ENCODE measurements at regions not wholly inside any gene's neighbourhood (a gene's known extent, or its start where the extent isn't known, plus 50 kb on each side); places are given as distances from the start of the nearest gene placed in this dataset.

GRCh38 chr13:59230484-59231264, 933.1 kb downstream of the DIAPH3 start:
- H3K36me3 Mint-ChIP-seq (ENCODE audit: low read depth), result no peaks in the 10 kb centered on the region
- intact Hi-C loops (cut with micrococcal nuclease), result no loop called here
- peaks cover 4% of the 10 kb centered on the region for H3K9me3 Mint-ChIP-seq
- no peak for DNase-seq (ENCODE audit: low spot score)
- H3K27me3 Mint-ChIP-seq (ENCODE audit: low read depth), result no peaks in the 10 kb centered on the region
- no peak overlapping the region for H3K27ac Mint-ChIP-seq
- H3K4me1 Mint-ChIP-seq (ENCODE audit: low read depth), result peaks cover 4% of the 10 kb centered on the region
- no peak overlapping the region for H3K4me3 Mint-ChIP-seq (ENCODE audit: low read depth)

- Mint-ChIP-seq H3K36me3 (ENCODE audit: low read depth) (no peaks in the 10 kb centered on the region), H3K4me3 (ENCODE audit: low read depth) (no peak overlapping the region), H3K9me3 (peaks cover under 1% of the 10 kb centered on the region), H3K4me1 (ENCODE audit: low read depth) (no peaks in the 10 kb centered on the region), H3K27ac (no peak overlapping the region), H3K27me3 (ENCODE audit: low read depth) (no peaks in the 10 kb centered on the region)
- no peak for DNase-seq (ENCODE audit: low spot score)
- intact Hi-C loops (cut with micrococcal nuclease), result no loop called here
Observed at GRCh38 chr13:59236309-59236919, 927.3 kb downstream of the DIAPH3 start.

GRCh38 chr13:59236944-59237343, 926.8 kb downstream of the DIAPH3 start:
- intact Hi-C loops (cut with micrococcal nuclease), result no loop called here
- no peaks in the 10 kb centered on the region for H3K36me3 Mint-ChIP-seq (ENCODE audit: low read depth)

GRCh38 chr13:59247171-59247570, 916.6 kb downstream of the DIAPH3 start:
- Mint-ChIP-seq H3K4me3 (ENCODE audit: low read depth) (no peak overlapping the region), H3K4me1 (ENCODE audit: low read depth) (no peaks in the 10 kb centered on the region), H3K9me3 (no peaks in the 10 kb centered on the region), H3K36me3 (ENCODE audit: low read depth) (no peaks in the 10 kb centered on the region), H3K27me3 (ENCODE audit: low read depth) (no peaks in the 10 kb centered on the region), H3K27ac (no peak overlapping the region)
- DNase-seq (ENCODE audit: low spot score), result no peak
- intact Hi-C loops (cut with micrococcal nuclease), result no loop called here

More at GRCh38 chr13:59236944-59237343, 926.8 kb downstream of the DIAPH3 start:
- H3K27ac Mint-ChIP-seq, result no peak overlapping the region
- H3K9me3 Mint-ChIP-seq, result no peaks in the 10 kb centered on the region
- no peaks in the 10 kb centered on the region for H3K27me3 Mint-ChIP-seq (ENCODE audit: low read depth)
- DNase-seq (ENCODE audit: low spot score), result no peak
- no peak overlapping the region for H3K4me3 Mint-ChIP-seq (ENCODE audit: low read depth)
- no peaks in the 10 kb centered on the region for H3K4me1 Mint-ChIP-seq (ENCODE audit: low read depth)

GRCh38 chr13:59250336-59251189, 913.2 kb downstream of the DIAPH3 start:
- no peaks in the 10 kb centered on the region for H3K4me1 Mint-ChIP-seq (ENCODE audit: low read depth)
- no peaks in the 10 kb centered on the region for H3K27me3 Mint-ChIP-seq (ENCODE audit: low read depth)
- no peak overlapping the region for H3K4me3 Mint-ChIP-seq (ENCODE audit: low read depth)
- no peak overlapping the region for H3K27ac Mint-ChIP-seq
- H3K36me3 Mint-ChIP-seq (ENCODE audit: low read depth), result no peaks in the 10 kb centered on the region
- H3K9me3 Mint-ChIP-seq, result no peaks in the 10 kb centered on the region
- DNase-seq (ENCODE audit: low spot score), result no peak
- intact Hi-C loops (cut with micrococcal nuclease), result no loop called here

GRCh38 chr13:59259165-59260000, 904.3 kb downstream of the DIAPH3 start:
- no peaks in the 10 kb centered on the region for H3K9me3 Mint-ChIP-seq
- no peaks in the 10 kb centered on the region for H3K36me3 Mint-ChIP-seq (ENCODE audit: low read depth)
- no peak overlapping the region for H3K4me3 Mint-ChIP-seq (ENCODE audit: low read depth)
- no peak for DNase-seq (ENCODE audit: low spot score)
- H3K27me3 Mint-ChIP-seq (ENCODE audit: low read depth), result no peaks in the 10 kb centered on the region
- no peaks in the 10 kb centered on the region for H3K4me1 Mint-ChIP-seq (ENCODE audit: low read depth)
- no peak overlapping the region for H3K27ac Mint-ChIP-seq
- intact Hi-C loops (cut with micrococcal nuclease), result no loop called here

- Mint-ChIP-seq H3K36me3 (ENCODE audit: low read depth) (no peaks in the 10 kb centered on the region), H3K4me3 (ENCODE audit: low read depth) (no peak overlapping the region), H3K27ac (no peak overlapping the region), H3K9me3 (no peaks in the 10 kb centered on the region), H3K27me3 (ENCODE audit: low read depth) (no peaks in the 10 kb centered on the region), H3K4me1 (ENCODE audit: low read depth) (no peaks in the 10 kb centered on the region)
- DNase-seq (ENCODE audit: low spot score), result no peak
- intact Hi-C loops (cut with micrococcal nuclease), result no loop called here
Observed at GRCh38 chr13:59261928-59262488, 901.7 kb downstream of the DIAPH3 start.

- no peaks in the 10 kb centered on the region for H3K27me3 Mint-ChIP-seq (ENCODE audit: low read depth)
- H3K4me3 Mint-ChIP-seq (ENCODE audit: low read depth), result no peak overlapping the region
- H3K36me3 Mint-ChIP-seq (ENCODE audit: low read depth), result no peaks in the 10 kb centered on the region
- no peak overlapping the region for H3K27ac Mint-ChIP-seq
- intact Hi-C loops (cut with micrococcal nuclease), result no loop called here
- no peaks in the 10 kb centered on the region for H3K4me1 Mint-ChIP-seq (ENCODE audit: low read depth)
- H3K9me3 Mint-ChIP-seq, result no peaks in the 10 kb centered on the region
- DNase-seq (ENCODE audit: low spot score), result no peak
Observed at GRCh38 chr13:59263531-59263930, 900.2 kb downstream of the DIAPH3 start.

GRCh38 chr13:59266478-59267063, 897.2 kb downstream of the DIAPH3 start:
- intact Hi-C loops (cut with micrococcal nuclease), result no loop called here

GRCh38 chr13:59269476-59269875, 894.3 kb downstream of the DIAPH3 start:
- no peak for DNase-seq (ENCODE audit: low spot score)
- Mint-ChIP-seq H3K4me1 (ENCODE audit: low read depth) (no peaks in the 10 kb centered on the region), H3K36me3 (ENCODE audit: low read depth) (no peaks in the 10 kb centered on the region), H3K27me3 (ENCODE audit: low read depth) (no peaks in the 10 kb centered on the region), H3K27ac (no peak overlapping the region), H3K4me3 (ENCODE audit: low read depth) (no peak overlapping the region), H3K9me3 (no peaks in the 10 kb centered on the region)
- intact Hi-C loops (cut with micrococcal nuclease), result no loop called here

More at GRCh38 chr13:59266478-59267063, 897.2 kb downstream of the DIAPH3 start:
- DNase-seq (ENCODE audit: low spot score), result no peak
- Mint-ChIP-seq H3K4me3 (ENCODE audit: low read depth) (no peak overlapping the region), H3K36me3 (ENCODE audit: low read depth) (no peaks in the 10 kb centered on the region), H3K27ac (no peak overlapping the region), H3K4me1 (ENCODE audit: low read depth) (no peaks in the 10 kb centered on the region), H3K9me3 (no peaks in the 10 kb centered on the region), H3K27me3 (ENCODE audit: low read depth) (no peaks in the 10 kb centered on the region)

- intact Hi-C loops (cut with micrococcal nuclease), result no loop called here
- Mint-ChIP-seq H3K36me3 (ENCODE audit: low read depth) (no peaks in the 10 kb centered on the region), H3K4me1 (ENCODE audit: low read depth) (no peaks in the 10 kb centered on the region), H3K27ac (no peak overlapping the region), H3K9me3 (no peaks in the 10 kb centered on the region), H3K27me3 (ENCODE audit: low read depth) (no peaks in the 10 kb centered on the region), H3K4me3 (ENCODE audit: low read depth) (no peak overlapping the region)
- DNase-seq (ENCODE audit: low spot score), result no peak
Observed at GRCh38 chr13:59270327-59270726, 893.4 kb downstream of the DIAPH3 start.

All from activated T-helper 2 cell treated with anti-CD3 and anti-CD28 coated beads, Interferon-gamma antibody, Interleukin-2, Interleukin-4, amounts not matched to agents 10 μg/mL and 5 μg/mL and 100 μg/mL, durations not matched to agents 14 hours and 24 hours and 36 hours (primary cell).